Right lobe of liver (tissue), 4 donors: ENCODE measurements at regions not wholly inside any gene's neighbourhood (a gene's known extent, or its start where the extent isn't known, plus 50 kb on each side); places are given as distances from the start of the nearest gene placed in this dataset.

Source experiments
- POLR2A ChIP-seq: fragments of 450-650 bp; IDR thresholded peaks from one replicate; pipeline ENCODE4 v1.6.1; 2017; ENCODE audit warnings: antibody characterized with exemption, mild to moderate bottlenecking
- TF ChIP-seq, protein P1 (sequence below), 4 donors: fragments of 200-600 bp in 3 of 4; fragments of 450-650 bp in 1 of 4; IDR thresholded peaks; one replicate each; pipeline versions ENCODE4 v1.5.1 to v1.8.0; 2016 to 2022; ENCODE audit warnings: antibody characterized with exemption in 4 of 4, mild to moderate bottlenecking in 2 of 4
- donor health status: DM: no; HTN: no; CAD: no.
- donor health status: DM: no; HTN: no; CAD: no.
- donor health status: DM: no; HTN: yes; CAD: no.

DNA sequence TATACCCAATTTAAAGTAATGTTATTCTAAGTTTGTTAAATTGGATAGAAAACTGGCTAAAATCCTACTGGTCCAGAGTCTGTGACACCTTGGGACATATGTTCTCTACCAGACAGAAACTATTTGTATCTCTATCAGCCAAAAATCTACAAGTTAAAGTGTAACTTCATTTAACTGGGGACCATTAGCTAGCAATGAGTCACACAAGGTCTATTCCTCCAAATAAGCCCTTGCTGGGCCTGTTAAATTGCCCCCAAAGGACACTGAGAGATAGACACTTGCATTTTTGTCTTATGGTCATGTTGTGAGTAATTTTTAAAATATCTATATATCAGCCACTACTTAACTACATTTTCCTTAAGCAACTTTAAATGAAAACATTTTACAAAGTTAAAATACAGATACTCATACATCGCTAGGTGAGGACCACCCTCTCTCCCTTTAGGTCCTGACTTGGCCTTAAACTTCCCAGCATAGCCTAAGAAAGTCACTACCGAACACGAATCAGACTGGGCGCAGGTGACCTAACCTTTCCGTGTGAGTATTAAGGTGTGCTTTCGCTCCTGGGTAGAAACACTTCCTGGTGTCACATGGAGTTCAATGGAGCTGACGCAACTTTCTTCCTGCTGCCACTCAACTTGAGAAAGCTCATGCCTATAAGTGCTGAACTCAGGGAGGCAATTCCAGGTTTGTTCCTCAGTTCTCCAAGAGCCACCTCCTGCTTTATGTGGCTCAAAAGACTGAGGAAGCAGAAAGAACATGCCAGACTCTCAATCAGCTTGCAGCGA, 249.1 kb downstream of the DIRAS2 start:
- TF ChIP-seq, protein P1, sequence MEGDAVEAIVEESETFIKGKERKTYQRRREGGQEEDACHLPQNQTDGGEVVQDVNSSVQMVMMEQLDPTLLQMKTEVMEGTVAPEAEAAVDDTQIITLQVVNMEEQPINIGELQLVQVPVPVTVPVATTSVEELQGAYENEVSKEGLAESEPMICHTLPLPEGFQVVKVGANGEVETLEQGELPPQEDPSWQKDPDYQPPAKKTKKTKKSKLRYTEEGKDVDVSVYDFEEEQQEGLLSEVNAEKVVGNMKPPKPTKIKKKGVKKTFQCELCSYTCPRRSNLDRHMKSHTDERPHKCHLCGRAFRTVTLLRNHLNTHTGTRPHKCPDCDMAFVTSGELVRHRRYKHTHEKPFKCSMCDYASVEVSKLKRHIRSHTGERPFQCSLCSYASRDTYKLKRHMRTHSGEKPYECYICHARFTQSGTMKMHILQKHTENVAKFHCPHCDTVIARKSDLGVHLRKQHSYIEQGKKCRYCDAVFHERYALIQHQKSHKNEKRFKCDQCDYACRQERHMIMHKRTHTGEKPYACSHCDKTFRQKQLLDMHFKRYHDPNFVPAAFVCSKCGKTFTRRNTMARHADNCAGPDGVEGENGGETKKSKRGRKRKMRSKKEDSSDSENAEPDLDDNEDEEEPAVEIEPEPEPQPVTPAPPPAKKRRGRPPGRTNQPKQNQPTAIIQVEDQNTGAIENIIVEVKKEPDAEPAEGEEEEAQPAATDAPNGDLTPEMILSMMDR (IDR thresholded peaks at IDR 0.05) = no peak
- TF ChIP-seq POLR2A = no peak
